ENCODE measurements at regions not wholly inside any gene's neighbourhood (a gene's known extent, or its start where the extent isn't known, plus 50 kb on each side); places are given as distances from the start of the nearest gene placed in this dataset.

- TF ChIP-seq, protein P1, sequence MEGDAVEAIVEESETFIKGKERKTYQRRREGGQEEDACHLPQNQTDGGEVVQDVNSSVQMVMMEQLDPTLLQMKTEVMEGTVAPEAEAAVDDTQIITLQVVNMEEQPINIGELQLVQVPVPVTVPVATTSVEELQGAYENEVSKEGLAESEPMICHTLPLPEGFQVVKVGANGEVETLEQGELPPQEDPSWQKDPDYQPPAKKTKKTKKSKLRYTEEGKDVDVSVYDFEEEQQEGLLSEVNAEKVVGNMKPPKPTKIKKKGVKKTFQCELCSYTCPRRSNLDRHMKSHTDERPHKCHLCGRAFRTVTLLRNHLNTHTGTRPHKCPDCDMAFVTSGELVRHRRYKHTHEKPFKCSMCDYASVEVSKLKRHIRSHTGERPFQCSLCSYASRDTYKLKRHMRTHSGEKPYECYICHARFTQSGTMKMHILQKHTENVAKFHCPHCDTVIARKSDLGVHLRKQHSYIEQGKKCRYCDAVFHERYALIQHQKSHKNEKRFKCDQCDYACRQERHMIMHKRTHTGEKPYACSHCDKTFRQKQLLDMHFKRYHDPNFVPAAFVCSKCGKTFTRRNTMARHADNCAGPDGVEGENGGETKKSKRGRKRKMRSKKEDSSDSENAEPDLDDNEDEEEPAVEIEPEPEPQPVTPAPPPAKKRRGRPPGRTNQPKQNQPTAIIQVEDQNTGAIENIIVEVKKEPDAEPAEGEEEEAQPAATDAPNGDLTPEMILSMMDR (IDR thresholded peaks at IDR 0.05): no peak
- TF ChIP-seq POLR2AphosphoS5 (IDR thresholded peaks at IDR 0.05) (no peak), POLR2A (IDR thresholded peaks at IDR 0.05) (no peak), EP300 (IDR thresholded peaks at IDR 0.05; ENCODE audit: low read depth) (no peak)
Observed at GRCh38 chr9:106218854-106219253, 524.5 kb downstream of the TMEM38B start.
